ENCODE measurements at regions not wholly inside any gene's neighbourhood (a gene's known extent, or its start where the extent isn't known, plus 50 kb on each side); places are given as distances from the start of the nearest gene placed in this dataset.
A peak's percentile ranks its signal among the peaks of the same experiment; 100 is the strongest.
"Not testable (repeated sequence)": the region's sequence is repeated elsewhere in the genome, so short reads cannot be mapped to it uniquely, and the experiment has no call there.

- no peak for ATAC-seq
- DNase-seq = no peak
Observed at GRCh38 chr5:17076272-17076671, 140.2 kb upstream of the MYO10 start.

DNA sequence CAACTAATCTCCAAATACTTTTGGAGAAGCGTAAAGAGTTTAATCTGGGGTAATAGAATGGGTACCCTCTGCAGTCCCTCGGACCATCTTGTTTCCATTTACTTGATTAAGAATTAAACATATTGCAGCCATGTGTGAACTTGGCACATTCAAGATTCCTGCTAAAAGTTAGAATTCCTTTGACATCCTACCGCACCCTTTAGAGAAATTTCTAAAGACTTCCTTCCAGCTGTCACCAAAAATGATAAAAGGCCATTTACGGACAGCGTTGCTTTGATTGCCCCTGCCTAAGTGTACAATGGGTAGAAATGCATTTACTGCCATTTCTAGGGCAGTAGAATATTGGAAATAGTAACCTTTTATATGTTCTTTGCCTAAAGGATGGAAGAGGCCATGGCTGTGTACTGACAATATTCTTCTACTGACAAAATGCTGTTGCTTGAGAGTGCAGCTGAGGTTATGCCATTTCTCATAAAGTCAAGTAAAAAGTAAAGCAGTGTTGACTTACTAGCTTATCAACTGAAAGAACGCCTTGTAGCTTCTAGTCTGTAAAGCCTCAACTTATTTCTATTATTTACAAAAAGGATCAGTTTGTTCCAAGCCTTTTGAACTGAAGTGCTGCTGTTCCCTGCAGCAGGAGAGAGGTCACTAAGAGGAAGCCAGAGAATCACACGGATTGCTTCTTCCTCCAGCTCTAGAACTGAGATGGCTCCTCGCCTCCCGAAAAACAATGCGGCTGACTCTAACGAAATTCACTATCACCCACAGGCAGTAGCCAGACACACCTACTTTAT lies 139.8 kb upstream of the BASP1 start:
- DNase-seq (no peak), ATAC-seq (peak; percentile 22)
- intact Hi-C loops (cut with DNase I, micrococcal nuclease) = no loop called here

More at GRCh38 chr5:17076272-17076671, 140.2 kb upstream of the MYO10 start:
- intact Hi-C loops (cut with DNase I, micrococcal nuclease) = no loop called here

GRCh38 chr5:17079562-17079961 lies 137.9 kb upstream of the BASP1 start:
- ATAC-seq (no peak), DNase-seq (no peak)
- intact Hi-C loops (cut with DNase I, micrococcal nuclease) = no loop called here

DNA sequence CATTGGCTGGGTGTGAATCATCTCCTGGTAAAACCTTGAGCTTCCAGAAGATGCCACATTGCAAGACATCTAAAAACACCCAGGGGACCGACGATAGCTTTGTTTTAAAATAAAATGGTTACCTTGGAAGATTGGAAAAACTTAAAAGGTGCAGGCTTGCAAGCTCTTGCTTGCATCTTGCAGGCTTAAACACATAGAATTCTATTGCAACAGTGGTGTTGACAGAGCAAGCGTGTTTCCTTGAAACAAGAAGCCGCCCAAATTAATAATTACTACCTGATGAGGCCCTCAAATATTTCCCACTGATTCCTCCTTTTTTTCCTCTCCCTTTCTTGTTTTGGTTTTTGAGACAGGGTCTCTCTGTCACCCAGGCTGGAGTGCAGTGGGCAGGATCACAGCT lies 137.1 kb upstream of the BASP1 start:
- DNase-seq = no peak
- no peak for ATAC-seq
- intact Hi-C loops (cut with DNase I, micrococcal nuclease) = no loop called here

GRCh38 chr5:17081142-17081541 lies 136.3 kb upstream of the BASP1 start:
- DNase-seq (no peak), ATAC-seq (peak; percentile 34)
- intact Hi-C loops (cut with DNase I, micrococcal nuclease) = no loop called here

- intact Hi-C loops (cut with DNase I, micrococcal nuclease); ATAC-seq: not testable (repeated sequence)
Observed at GRCh38 chr5:17083276-17083675, 134.2 kb upstream of the BASP1 start.

DNA sequence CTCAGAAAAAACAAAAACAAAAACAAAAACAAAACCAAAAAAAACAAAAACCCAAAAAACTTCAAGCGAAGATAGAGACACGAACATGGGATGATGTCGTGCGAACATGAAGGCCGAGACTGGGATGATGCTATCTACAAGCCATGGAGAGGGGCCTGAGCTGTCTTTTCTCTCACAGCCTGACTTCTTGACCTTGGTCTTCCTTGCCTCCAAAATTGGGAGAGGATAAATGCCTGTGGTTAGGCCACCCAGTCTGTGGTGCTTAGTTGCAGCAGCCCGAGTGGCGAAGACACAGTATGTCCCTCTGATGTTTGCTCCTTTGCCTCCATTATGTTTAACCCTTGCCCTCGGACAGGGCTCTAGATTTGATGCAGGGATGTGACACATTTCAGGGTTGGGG lies 130.4 kb upstream of the BASP1 start:
- no peak for ATAC-seq
- no peak for DNase-seq
- intact Hi-C loops (cut with DNase I, micrococcal nuclease) = no loop called here

More at GRCh38 chr5:17083276-17083675, 134.2 kb upstream of the BASP1 start:
- DNase-seq = not testable (repeated sequence)

DNA sequence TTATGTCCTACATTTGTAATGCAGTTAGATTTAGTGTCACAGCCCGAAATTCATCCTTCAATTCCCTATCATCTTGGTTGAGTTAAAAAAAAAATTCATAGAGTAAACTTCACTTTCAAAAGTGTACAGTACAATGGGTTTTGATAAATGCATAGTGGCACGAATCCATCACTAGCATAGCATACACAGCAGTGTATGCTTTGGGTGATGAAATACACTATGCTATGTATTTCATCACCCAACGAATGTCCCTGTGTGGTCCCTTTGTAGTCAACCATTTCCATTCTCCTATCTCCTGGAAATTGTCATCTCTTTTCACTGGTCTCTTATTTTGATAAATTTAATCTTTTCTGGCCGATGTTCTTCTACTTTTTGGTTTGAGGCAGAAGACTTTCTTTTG lies 129.4 kb upstream of the BASP1 start:
- intact Hi-C loops (cut with DNase I, micrococcal nuclease) = no loop called here
- DNase-seq = no peak
- no peak for ATAC-seq

DNA sequence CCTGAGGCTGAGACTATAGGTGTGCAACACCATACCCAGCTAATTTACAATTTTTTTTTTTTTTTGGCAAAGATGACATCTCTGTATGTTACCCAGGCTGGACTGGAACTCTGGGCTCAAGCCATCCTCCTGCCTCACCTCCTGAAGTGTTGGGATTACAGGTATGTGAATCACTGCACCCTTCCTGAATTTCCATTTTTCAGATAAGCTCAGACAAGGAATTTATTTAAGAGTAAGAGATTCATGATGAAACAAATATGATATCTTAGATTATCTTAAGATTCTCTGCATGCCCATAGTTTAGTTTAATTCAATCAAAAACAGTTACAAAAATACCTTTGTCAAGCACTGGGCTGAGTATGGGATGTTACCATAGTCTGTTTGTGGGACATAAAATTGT lies 128.4 kb upstream of the BASP1 start:
- ATAC-seq (no peak), DNase-seq (no peak)
- intact Hi-C loops (cut with DNase I, micrococcal nuclease) = no loop called here

GRCh38 chr5:17089690-17090089 lies 127.7 kb upstream of the BASP1 start:
- ATAC-seq = no peak
- no peak for DNase-seq
- intact Hi-C loops (cut with DNase I, micrococcal nuclease) = no loop called here

GRCh38 chr5:17090839-17091238 lies 126.6 kb upstream of the BASP1 start:
- DNase-seq (no peak), ATAC-seq (no peak)
- intact Hi-C loops (cut with DNase I, micrococcal nuclease) = no loop called here

DNA sequence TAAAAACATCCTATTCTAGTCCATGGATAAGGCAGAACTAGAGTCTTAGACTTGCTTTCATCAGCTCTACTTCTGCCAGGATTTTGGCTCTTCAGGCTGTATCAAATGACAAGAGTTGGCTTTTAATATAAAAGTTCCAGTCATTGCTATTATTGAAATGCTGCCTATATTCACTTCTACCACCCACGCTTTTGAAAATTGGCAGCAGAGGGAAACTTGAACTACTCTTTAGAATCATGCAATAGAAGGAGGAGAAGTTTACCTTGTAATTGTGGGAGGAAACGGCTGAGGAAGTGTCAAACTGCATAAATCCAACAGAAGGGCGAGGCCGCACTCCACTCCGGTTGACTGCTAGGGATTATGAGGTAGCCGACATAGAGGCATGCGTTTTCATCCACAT lies 122.6 kb upstream of the BASP1 start:
- ATAC-seq (peak; percentile 79), DNase-seq (no peak)
- intact Hi-C loops (cut with DNase I, micrococcal nuclease) = no loop called here

DNA sequence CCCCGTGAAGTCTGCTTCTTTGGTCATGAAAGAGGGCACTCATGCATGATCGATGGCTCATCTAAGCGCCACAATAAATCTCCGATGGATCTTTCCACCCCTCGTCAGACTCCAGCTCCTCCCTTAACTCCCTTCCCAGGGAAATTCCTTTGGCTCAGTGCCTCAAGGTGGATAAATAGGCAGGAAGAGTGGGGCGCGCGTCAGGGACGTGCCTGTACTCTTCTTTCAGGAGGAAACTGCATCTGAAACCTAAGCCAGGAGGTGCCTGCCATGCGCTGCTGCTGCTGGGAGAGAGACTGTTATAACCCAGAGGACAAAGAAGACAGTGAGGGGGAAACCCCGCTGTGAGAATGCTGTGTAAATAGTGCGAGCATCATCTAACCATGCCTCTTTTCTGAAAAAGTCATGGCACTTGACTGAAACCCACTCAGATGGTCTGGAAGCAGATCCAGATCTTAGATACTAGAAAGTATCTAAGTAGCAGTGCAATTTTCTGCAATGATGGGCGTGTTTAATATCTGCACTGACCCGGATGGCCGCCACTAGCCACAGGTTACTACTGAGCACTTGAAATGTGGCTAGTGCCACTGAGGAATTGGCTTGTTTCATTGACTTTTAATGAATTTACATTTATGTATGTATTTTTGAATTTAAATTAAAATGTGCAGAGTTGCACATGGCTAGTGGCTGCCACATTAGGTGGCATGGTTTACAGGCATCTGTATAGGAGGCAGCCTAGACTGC lies 120.3 kb upstream of the BASP1 start:
- intact Hi-C loops (cut with DNase I, micrococcal nuclease) = no loop called here
- DNase-seq = no peak
- peak; percentile 69 for ATAC-seq

DNA sequence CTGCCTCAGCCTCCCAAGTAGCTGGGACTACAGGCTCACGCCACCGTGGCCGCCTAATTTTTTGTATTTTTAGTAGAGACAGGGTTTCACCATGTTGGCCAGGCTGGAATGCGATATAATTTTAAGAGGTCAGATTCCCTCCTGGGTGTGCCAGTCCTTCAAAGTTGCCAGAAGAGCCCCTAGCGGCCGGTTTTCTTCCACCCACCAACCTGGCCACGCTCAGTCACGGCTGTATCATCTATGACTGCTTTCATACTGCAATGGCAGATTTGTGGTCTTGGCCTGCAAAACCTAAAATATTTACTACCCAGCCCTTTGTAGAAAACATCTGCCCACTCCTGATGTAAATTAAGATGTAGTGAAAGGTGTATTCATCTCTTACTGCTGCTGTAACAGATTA lies 117.5 kb upstream of the BASP1 start:
- DNase-seq = no peak
- intact Hi-C loops (cut with DNase I, micrococcal nuclease) = no loop called here

GRCh38 chr5:17103461-17103860 lies 114.0 kb upstream of the BASP1 start:
- intact Hi-C loops (cut with DNase I, micrococcal nuclease) = no loop called here
- no peak for ATAC-seq

More for the DNA sequence above, 117.5 kb upstream of the BASP1 start:
- no peak for ATAC-seq

GRCh38 chr5:17105744-17106418 lies 111.5 kb upstream of the BASP1 start:
- intact Hi-C loops (cut with DNase I, micrococcal nuclease) = no loop called here

More at GRCh38 chr5:17103461-17103860, 114.0 kb upstream of the BASP1 start:
- no peak for DNase-seq

GRCh38 chr5:17106521-17106920 lies 110.9 kb upstream of the BASP1 start:
- ATAC-seq (no peak), DNase-seq (no peak)
- intact Hi-C loops (cut with DNase I, micrococcal nuclease) = no loop called here

More at GRCh38 chr5:17105744-17106418, 111.5 kb upstream of the BASP1 start:
- DNase-seq (no peak), ATAC-seq (no peak)

DNA sequence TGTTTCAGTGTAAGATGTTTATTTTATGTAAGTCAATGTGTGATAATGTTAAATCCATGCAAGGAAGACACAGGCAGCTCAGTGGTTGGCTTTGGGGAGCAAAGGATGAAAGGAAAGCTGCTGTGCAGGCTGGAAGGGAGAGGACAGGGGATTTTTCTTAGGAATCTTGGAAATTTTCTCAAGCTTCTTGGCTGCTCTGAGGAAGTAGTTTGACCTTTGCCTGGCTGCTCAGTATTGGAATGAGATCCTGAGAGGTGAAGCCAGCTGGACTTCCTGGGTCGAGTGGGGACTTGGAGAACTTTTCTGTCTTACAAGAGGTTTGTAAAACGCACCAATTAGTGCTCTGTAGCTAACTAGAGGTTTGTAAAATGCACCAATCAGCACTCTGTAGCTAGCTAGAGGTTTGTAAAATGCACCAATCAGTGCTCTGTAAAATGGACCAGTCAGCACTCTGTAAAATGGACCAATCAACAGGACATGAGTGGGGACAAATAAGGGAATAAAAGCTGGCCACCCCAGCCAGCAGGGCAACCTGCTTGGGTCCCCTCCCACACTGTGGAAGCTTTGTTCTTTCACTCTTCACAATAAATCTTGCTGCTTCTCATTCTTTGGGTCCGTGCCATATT lies 105.2 kb upstream of the BASP1 start:
- DNase-seq; intact Hi-C loops (cut with DNase I, micrococcal nuclease): not testable (repeated sequence)
- peak; percentile 43 for ATAC-seq
